ENCODE measurements at regions not wholly inside any gene's neighbourhood (a gene's known extent, or its start where the extent isn't known, plus 50 kb on each side); places are given as distances from the start of the nearest gene placed in this dataset.

DNA sequence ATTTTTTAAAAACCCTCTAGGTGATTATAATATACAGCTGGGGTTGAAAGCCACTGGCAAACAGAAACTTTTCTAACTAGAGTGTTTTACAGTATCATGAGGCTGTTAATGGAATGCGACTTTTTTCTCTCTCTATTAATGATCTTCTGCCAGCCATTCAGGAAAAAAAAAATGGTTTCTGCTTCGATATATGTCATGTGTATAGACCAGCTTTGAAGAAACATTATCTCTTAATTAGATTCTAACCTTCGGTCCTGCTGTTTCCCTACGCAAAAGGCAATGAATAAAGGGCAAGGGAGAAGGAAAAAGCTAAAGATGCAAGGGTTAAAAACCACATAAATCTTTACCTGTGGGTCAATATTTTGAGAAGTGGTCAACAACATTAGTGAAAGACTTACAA is 1662.1 kb upstream of the TENM3 start:
- Histone ChIP-seq H3K18ac (ENCODE audit: low read depth in 1 of 2, low read length in 2 of 2) (no peak overlapping the region), H2BK15ac (ENCODE audit: low read depth, poor library complexity, severe bottlenecking) (no peak overlapping the region), H3K79me1 (replicated peaks; ENCODE audit: low read length, poor library complexity, severe bottlenecking) (no peaks in the 10 kb centered on the region), H2AK5ac (ENCODE audit: low read length, severe bottlenecking) (no peak overlapping the region), H4K91ac (ENCODE audit: low read length) (no peak overlapping the region), H3K9me3 (ENCODE audit: control insufficient read depth, low read length) (no peaks in the 10 kb centered on the region), H2AFZ (ENCODE audit: low read depth, low read length) (no peak overlapping the region), H3K27me3 (ENCODE audit: control insufficient read depth in 1 of 2, insufficient read depth in 1 of 2, low read length in 2 of 2) (no peaks in the 10 kb centered on the region), H2BK120ac (ENCODE audit: low read depth, low read length) (no peak overlapping the region), H3K9ac (ENCODE audit: low read length) (no peak overlapping the region), H2BK5ac (ENCODE audit: low read depth, low read length, poor library complexity, severe bottlenecking) (no peak overlapping the region), H3K14ac (ENCODE audit: low read length in 2 of 2) (no peak overlapping the region), H4K8ac (ENCODE audit: low read length) (no peak overlapping the region), H3K36me3 (ENCODE audit: control insufficient read depth in 1 of 2, insufficient read depth in 2 of 2, low read depth in 1 of 2, low read length in 2 of 2) (no peaks in the 10 kb centered on the region), H3K4me1 (ENCODE audit: control insufficient read depth, insufficient read depth, low read depth, low read length) (no peaks in the 10 kb centered on the region), H2BK12ac (ENCODE audit: low read length in 2 of 2) (no peak overlapping the region), H3K27ac (ENCODE audit: low read length, poor library complexity, severe bottlenecking) (no peak overlapping the region), H3K4me2 (ENCODE audit: low read length, poor library complexity, severe bottlenecking) (no peak overlapping the region), H3K23ac (ENCODE audit: low read length in 2 of 2) (no peak overlapping the region), H3K4ac (ENCODE audit: low read depth in 1 of 2, low read length in 2 of 2) (no peak overlapping the region), H3K4me3 (ENCODE audit: insufficient read depth in 1 of 2, low read depth in 1 of 2, low read length in 2 of 2) (no peak overlapping the region)
- WGBS: 100% methylated on average over 2 of the region's 4 CpGs
- no peak for DNase-seq

DNA sequence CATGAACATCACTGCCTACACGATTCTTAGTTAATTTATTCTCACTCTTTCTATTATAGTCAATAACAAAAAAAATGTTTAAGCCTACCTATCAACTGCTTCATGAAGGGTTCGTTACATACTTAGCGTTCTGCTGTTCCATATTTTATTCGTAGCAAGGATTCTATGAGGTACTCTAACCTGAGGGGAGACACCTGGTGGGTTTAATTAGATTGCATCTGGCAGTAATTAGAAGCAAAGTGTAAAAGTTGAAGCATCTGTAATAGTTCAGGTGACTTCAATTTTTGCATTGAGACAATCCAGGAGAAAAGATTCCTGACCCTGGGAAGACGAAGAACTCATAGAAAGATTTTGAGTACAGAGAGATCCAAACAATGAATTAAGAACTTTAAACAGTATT is 1655.8 kb upstream of the TENM3 start:
- H4K91ac ChIP-seq (ENCODE audit: low read length): no peak overlapping the region

DNA sequence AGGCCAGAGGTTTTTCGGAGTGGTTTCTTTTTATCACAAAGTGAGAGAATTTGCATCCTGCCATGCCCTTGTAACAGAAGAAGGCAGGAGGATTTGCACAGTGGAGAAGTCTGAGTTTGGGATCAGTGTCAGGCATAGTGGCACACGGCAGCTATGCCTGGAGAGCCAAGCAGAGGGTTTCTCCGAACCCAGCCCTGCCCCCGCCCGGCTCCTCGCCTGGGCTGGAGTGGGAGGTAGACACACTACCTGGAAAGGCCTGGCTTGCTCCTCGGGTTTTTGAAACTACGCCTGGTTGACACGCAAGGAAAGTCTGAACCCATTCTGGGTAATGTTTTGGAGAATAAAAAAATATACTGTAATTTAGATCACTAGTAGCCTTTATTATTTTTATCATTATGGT is 1653.6 kb upstream of the TENM3 start:
- Histone ChIP-seq H3K27ac (ENCODE audit: low read length, poor library complexity, severe bottlenecking) (no peak overlapping the region), H3K79me1 (replicated peaks; ENCODE audit: low read length, poor library complexity, severe bottlenecking) (no peaks in the 10 kb centered on the region), H3K4ac (ENCODE audit: low read depth in 1 of 2, low read length in 2 of 2) (no peak overlapping the region), H2AFZ (ENCODE audit: low read depth, low read length) (no peak overlapping the region), H2BK15ac (ENCODE audit: low read depth, poor library complexity, severe bottlenecking) (no peak overlapping the region), H3K23ac (ENCODE audit: low read length in 2 of 2) (no peak overlapping the region), H3K4me1 (ENCODE audit: control insufficient read depth, insufficient read depth, low read depth, low read length) (no peaks in the 10 kb centered on the region), H3K4me3 (ENCODE audit: insufficient read depth in 1 of 2, low read depth in 1 of 2, low read length in 2 of 2) (no peak overlapping the region), H2BK5ac (ENCODE audit: low read depth, low read length, poor library complexity, severe bottlenecking) (no peak overlapping the region), H3K9me3 (ENCODE audit: control insufficient read depth, low read length) (peaks cover 5% of the 10 kb centered on the region), H3K4me2 (ENCODE audit: low read length, poor library complexity, severe bottlenecking) (no peak overlapping the region), H3K27me3 (ENCODE audit: control insufficient read depth in 1 of 2, insufficient read depth in 1 of 2, low read length in 2 of 2) (no peaks in the 10 kb centered on the region), H3K36me3 (ENCODE audit: control insufficient read depth in 1 of 2, insufficient read depth in 2 of 2, low read depth in 1 of 2, low read length in 2 of 2) (no peaks in the 10 kb centered on the region), H4K8ac (ENCODE audit: low read length) (no peak overlapping the region), H3K9ac (ENCODE audit: low read length) (no peak overlapping the region), H2AK5ac (ENCODE audit: low read length, severe bottlenecking) (no peak overlapping the region), H2BK12ac (ENCODE audit: low read length in 2 of 2) (no peak overlapping the region), H4K91ac (ENCODE audit: low read length) (no peak overlapping the region), H2BK120ac (ENCODE audit: low read depth, low read length) (no peak overlapping the region), H3K14ac (ENCODE audit: low read length in 2 of 2) (no peak overlapping the region), H3K18ac (ENCODE audit: low read depth in 1 of 2, low read length in 2 of 2) (no peak overlapping the region)
- WGBS: 88% methylated on average over 6 of the region's 9 CpGs
- DNase-seq: no peak

More for the DNA sequence above, 1655.8 kb upstream of the TENM3 start:
- H3K9me3 ChIP-seq (ENCODE audit: control insufficient read depth, low read length): no peaks in the 10 kb centered on the region
- H2BK5ac ChIP-seq (ENCODE audit: low read depth, low read length, poor library complexity, severe bottlenecking): no peak overlapping the region
- no peak overlapping the region for H2BK15ac ChIP-seq (ENCODE audit: low read depth, poor library complexity, severe bottlenecking)
- H2AFZ ChIP-seq (ENCODE audit: low read depth, low read length): no peak overlapping the region
- H2BK120ac ChIP-seq (ENCODE audit: low read depth, low read length): no peak overlapping the region
- DNase-seq: no peak
- no peaks in the 10 kb centered on the region for H3K36me3 ChIP-seq (ENCODE audit: control insufficient read depth in 1 of 2, insufficient read depth in 2 of 2, low read depth in 1 of 2, low read length in 2 of 2)
- no peak overlapping the region for H3K14ac ChIP-seq (ENCODE audit: low read length in 2 of 2)
- 67% methylated on average over 4 of the region's 5 CpGs for WGBS
- no peak overlapping the region for H3K4me2 ChIP-seq (ENCODE audit: low read length, poor library complexity, severe bottlenecking)
- no peak overlapping the region for H3K23ac ChIP-seq (ENCODE audit: low read length in 2 of 2)
- no peak overlapping the region for H3K9ac ChIP-seq (ENCODE audit: low read length)
- H3K18ac ChIP-seq (ENCODE audit: low read depth in 1 of 2, low read length in 2 of 2): no peak overlapping the region
- H3K4ac ChIP-seq (ENCODE audit: low read depth in 1 of 2, low read length in 2 of 2): no peak overlapping the region
- no peaks in the 10 kb centered on the region for H3K79me1 ChIP-seq (replicated peaks; ENCODE audit: low read length, poor library complexity, severe bottlenecking)
- no peaks in the 10 kb centered on the region for H3K4me1 ChIP-seq (ENCODE audit: control insufficient read depth, insufficient read depth, low read depth, low read length)
- no peak overlapping the region for H3K4me3 ChIP-seq (ENCODE audit: insufficient read depth in 1 of 2, low read depth in 1 of 2, low read length in 2 of 2)
- no peak overlapping the region for H3K27ac ChIP-seq (ENCODE audit: low read length, poor library complexity, severe bottlenecking)
- H2BK12ac ChIP-seq (ENCODE audit: low read length in 2 of 2): no peak overlapping the region
- no peak overlapping the region for H2AK5ac ChIP-seq (ENCODE audit: low read length, severe bottlenecking)
- H4K8ac ChIP-seq (ENCODE audit: low read length): no peak overlapping the region
- no peaks in the 10 kb centered on the region for H3K27me3 ChIP-seq (ENCODE audit: control insufficient read depth in 1 of 2, insufficient read depth in 1 of 2, low read length in 2 of 2)

DNA sequence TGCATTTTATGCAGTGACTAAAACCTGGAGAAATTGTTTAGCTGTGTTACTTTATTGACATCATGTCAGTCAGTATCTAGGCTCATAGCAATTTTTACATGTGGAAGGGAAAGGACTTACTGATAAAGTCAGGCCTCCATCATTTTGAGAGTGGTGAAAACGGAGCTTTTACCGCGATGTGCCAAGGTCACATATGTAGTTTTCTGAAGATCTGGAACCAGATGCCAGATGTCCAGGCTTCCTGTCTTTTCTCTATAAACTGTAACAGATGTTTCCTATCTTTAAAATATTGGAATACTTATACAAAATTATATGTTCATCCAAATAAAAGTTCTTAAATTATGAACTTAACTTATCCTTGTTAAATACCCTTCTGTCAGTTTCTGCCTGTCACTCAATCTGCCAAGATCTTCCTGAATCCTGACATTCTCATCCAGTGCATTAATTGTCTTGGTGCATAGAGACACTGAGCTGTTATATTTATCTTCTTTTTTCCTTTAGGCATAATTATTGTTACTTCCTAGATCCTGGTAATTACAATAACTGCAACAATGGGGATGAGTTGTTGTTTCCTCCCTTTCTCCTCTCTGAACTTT is 1646.2 kb upstream of the TENM3 start:
- Histone ChIP-seq H3K27ac (ENCODE audit: low read length, poor library complexity, severe bottlenecking) (no peak overlapping the region), H3K4ac (ENCODE audit: low read depth in 1 of 2, low read length in 2 of 2) (no peak overlapping the region), H3K23ac (ENCODE audit: low read length in 2 of 2) (no peak overlapping the region), H3K79me1 (replicated peaks; ENCODE audit: low read length, poor library complexity, severe bottlenecking) (no peaks in the 10 kb centered on the region), H3K18ac (ENCODE audit: low read depth in 1 of 2, low read length in 2 of 2) (no peak overlapping the region), H4K91ac (ENCODE audit: low read length) (no peak overlapping the region), H2BK15ac (ENCODE audit: low read depth, poor library complexity, severe bottlenecking) (no peak overlapping the region), H3K27me3 (ENCODE audit: control insufficient read depth in 1 of 2, insufficient read depth in 1 of 2, low read length in 2 of 2) (no peaks in the 10 kb centered on the region), H3K36me3 (ENCODE audit: control insufficient read depth in 1 of 2, insufficient read depth in 2 of 2, low read depth in 1 of 2, low read length in 2 of 2) (no peaks in the 10 kb centered on the region), H3K9me3 (ENCODE audit: control insufficient read depth, low read length) (peaks cover 5% of the 10 kb centered on the region), H2BK12ac (ENCODE audit: low read length in 2 of 2) (no peak overlapping the region), H3K9ac (ENCODE audit: low read length) (no peak overlapping the region), H3K4me1 (ENCODE audit: control insufficient read depth, insufficient read depth, low read depth, low read length) (no peaks in the 10 kb centered on the region), H3K4me3 (ENCODE audit: insufficient read depth in 1 of 2, low read depth in 1 of 2, low read length in 2 of 2) (no peak overlapping the region), H2BK5ac (ENCODE audit: low read depth, low read length, poor library complexity, severe bottlenecking) (no peak overlapping the region), H3K4me2 (ENCODE audit: low read length, poor library complexity, severe bottlenecking) (no peak overlapping the region), H2BK120ac (ENCODE audit: low read depth, low read length) (no peak overlapping the region), H3K14ac (ENCODE audit: low read length in 2 of 2) (no peak overlapping the region), H2AFZ (ENCODE audit: low read depth, low read length) (no peak overlapping the region), H4K8ac (ENCODE audit: low read length) (no peak overlapping the region), H2AK5ac (ENCODE audit: low read length, severe bottlenecking) (no peak overlapping the region)
- no peak for DNase-seq
- 96% methylated on average over 3 of the region's 3 CpGs for WGBS

Measured in mesenchymal stem cell (in vitro differentiated cells and primary cell).